ENCODE measurements at regions not wholly inside any gene's neighbourhood (a gene's known extent, or its start where the extent isn't known, plus 50 kb on each side); places are given as distances from the start of the nearest gene placed in this dataset.

- in situ Hi-C loops (cut with HindIII; ENCODE audit: extremely low pct_ligation_motif_present, low pct_unique_long_range_greater_than_20kb) (no loop called here), intact Hi-C loops (cut with micrococcal nuclease; ENCODE audit: unreplicated experiment) (no loop called here)
- ChIA-PET POLR2A (no interaction called here), CTCF (ENCODE audit: low intra/inter-chr PET ratio, low total read pairs) (no interaction called here)
- Histone ChIP-seq H3K4me2 (ENCODE audit: low read depth, low read length) (no peak overlapping the region), H2AFZ (ENCODE audit: low read length) (no peak overlapping the region), H4K20me1 (ENCODE audit: insufficient read depth, low read length) (no peaks in the 10 kb centered on the region), H3K9ac (ENCODE audit: insufficient read depth, low read depth, low read length) (no peak overlapping the region), H3K27ac (ENCODE audit: extremely low read length, insufficient read depth, low read length) (no peak overlapping the region), H3K27me3 (ENCODE audit: control insufficient read depth in 1 of 2, insufficient read depth in 2 of 2, low read length in 2 of 2) (peaks cover 0 to 3% of the 10 kb centered on the region in 2 experiments; a peak in 1 of 5 replicates), H3K4me3 (replicated peaks in 1 of 3; ENCODE audit: insufficient read depth in 1 of 3, low read depth in 2 of 3, low read length in 3 of 3) (no peak overlapping the region), H3K79me2 (ENCODE audit: insufficient read depth, low read length) (no peaks in the 10 kb centered on the region), H3K4me1 (ENCODE audit: insufficient read depth, low read length) (peaks cover 10% of the 10 kb centered on the region), H3K9me3 (ENCODE audit: low read length) (no peaks in the 10 kb centered on the region), H3K36me3 (replicated peaks in 1 of 2; ENCODE audit: control insufficient read depth in 1 of 2, insufficient read depth in 2 of 2, low read length in 2 of 2) (no peaks in the 10 kb centered on the region)
- DNase-seq (ENCODE audit: low spot score), result no peak
- no TSS peak for BruUV-seq (replicated peaks)
- TF ChIP-seq TAF15 (IDR thresholded peaks at IDR 0.05; ENCODE audit: low read depth, low read length, poor library complexity, severe bottlenecking) (no peak), CAMTA2 (CRISPR knock-in tag; IDR thresholded peaks at IDR 0.05; ENCODE audit: borderline replicate concordance) (no peak), SRY (CRISPR knock-in tag; IDR thresholded peaks at IDR 0.05) (no peak), ZMAT3 (CRISPR knock-in tag; conservative IDR thresholded peaks at IDR 0.05) (no peak), ELF3 (CRISPR knock-in tag; IDR thresholded peaks at IDR 0.05) (no peak), ZKSCAN5 (CRISPR knock-in tag; IDR thresholded peaks at IDR 0.05) (no peak)
- no peak for FAIRE-seq
- no peak for ATAC-seq
- WGBS (ENCODE audit: low lambda C conversion rate), result 0% methylated on average over 1 of the region's 1 CpG
Measured at GRCh38 chr11:15707194-15707593, 592.5 kb downstream of the INSC start.

DNA sequence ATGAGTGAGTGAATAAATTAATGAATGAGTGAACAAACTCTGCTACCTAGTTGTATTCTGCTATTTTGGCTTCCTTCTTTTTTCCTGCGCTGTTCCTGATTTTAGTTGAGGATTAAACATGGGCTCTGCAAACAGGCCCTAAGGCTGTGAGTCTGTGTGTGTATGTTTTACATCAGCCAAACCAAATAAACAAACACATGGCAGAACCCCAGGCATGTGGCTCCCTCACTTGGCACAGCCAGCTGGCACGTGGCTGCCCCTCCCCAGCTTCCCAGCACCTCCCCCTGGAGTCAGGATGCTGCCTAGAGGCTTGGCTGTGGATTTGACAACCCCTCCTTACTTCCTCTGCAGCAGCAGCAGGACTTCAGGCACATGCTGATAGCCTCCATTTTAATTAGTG is 593.2 kb downstream of the INSC start:
- WGBS (ENCODE audit: low lambda C conversion rate), result 89% methylated on average over 1 of the region's 2 CpGs
- H3K9ac ChIP-seq (ENCODE audit: insufficient read depth, low read depth, low read length), result no peak overlapping the region
- H3K36me3 ChIP-seq (replicated peaks in 1 of 2; ENCODE audit: control insufficient read depth in 1 of 2, insufficient read depth in 2 of 2, low read length in 2 of 2), result no peaks in the 10 kb centered on the region
- no peak overlapping the region for H3K4me2 ChIP-seq (ENCODE audit: low read depth, low read length)
- BruUV-seq (replicated peaks), result no TSS peak
- no peak overlapping the region for H2AFZ ChIP-seq (ENCODE audit: low read length)
- no peak overlapping the region for H3K27ac ChIP-seq (ENCODE audit: extremely low read length, insufficient read depth, low read length)
- FAIRE-seq, result no peak
- H4K20me1 ChIP-seq (ENCODE audit: insufficient read depth, low read length), result no peaks in the 10 kb centered on the region
- ATAC-seq, result no peak
- intact Hi-C loops (cut with micrococcal nuclease; ENCODE audit: unreplicated experiment), result no loop called here
- CTCF ChIA-PET (ENCODE audit: low intra/inter-chr PET ratio, low total read pairs), result no interaction called here
- no peak for TF ChIP-seq DPF2 (CRISPR knock-in tag; IDR thresholded peaks at IDR 0.05; ENCODE audit: borderline replicate concordance, low read depth)
- TF ChIP-seq MNT (IDR thresholded peaks at IDR 0.05), result peak; percentile 78
- no peaks in the 10 kb centered on the region for H3K27me3 ChIP-seq (ENCODE audit: control insufficient read depth in 1 of 2, insufficient read depth in 2 of 2, low read length in 2 of 2)
- in situ Hi-C loops (cut with HindIII; ENCODE audit: extremely low pct_ligation_motif_present, low pct_unique_long_range_greater_than_20kb), result no loop called here
- no peak for DNase-seq (ENCODE audit: low spot score)
- H3K4me3 ChIP-seq (replicated peaks in 1 of 3; ENCODE audit: insufficient read depth in 1 of 3, low read depth in 2 of 3, low read length in 3 of 3), result no peak overlapping the region
- POLR2A ChIA-PET, result no interaction called here
- H3K4me1 ChIP-seq (ENCODE audit: insufficient read depth, low read length), result peaks cover 10% of the 10 kb centered on the region
- H3K79me2 ChIP-seq (ENCODE audit: insufficient read depth, low read length), result no peaks in the 10 kb centered on the region
- H3K9me3 ChIP-seq (ENCODE audit: low read length), result no peaks in the 10 kb centered on the region
